Gastrocnemius medialis (tissue), 4 donors: ENCODE measurements at regions not wholly inside any gene's neighbourhood (a gene's known extent, or its start where the extent isn't known, plus 50 kb on each side); places are given as distances from the start of the nearest gene placed in this dataset.

Experiments used
- POLR2A ChIP-seq, 2 donors: fragments of 450-650 bp; IDR thresholded peaks; one replicate each; pipeline ENCODE4 v1.6.1; 2017; ENCODE audit warnings: antibody characterized with exemption in 2 of 2, mild to moderate bottlenecking in 2 of 2, moderate library complexity in 2 of 2
- TF ChIP-seq, protein P1 (sequence below), 5 experiments: fragments of 450-650 bp in 3 of 5; fragments of 200-600 bp in 2 of 5; sonication (generic) in 2 of 5; IDR thresholded peaks in 4 of 5; conservative IDR thresholded peaks in 1 of 5; 1 replicate in 4 of 5; 2 replicates in 1 of 5; pipeline ENCODE4 v1.5.1; 2016 to 2019; ENCODE audit warnings: antibody characterized with exemption in 5 of 5, mild to moderate bottlenecking in 3 of 5, moderate library complexity in 3 of 5

DNA sequence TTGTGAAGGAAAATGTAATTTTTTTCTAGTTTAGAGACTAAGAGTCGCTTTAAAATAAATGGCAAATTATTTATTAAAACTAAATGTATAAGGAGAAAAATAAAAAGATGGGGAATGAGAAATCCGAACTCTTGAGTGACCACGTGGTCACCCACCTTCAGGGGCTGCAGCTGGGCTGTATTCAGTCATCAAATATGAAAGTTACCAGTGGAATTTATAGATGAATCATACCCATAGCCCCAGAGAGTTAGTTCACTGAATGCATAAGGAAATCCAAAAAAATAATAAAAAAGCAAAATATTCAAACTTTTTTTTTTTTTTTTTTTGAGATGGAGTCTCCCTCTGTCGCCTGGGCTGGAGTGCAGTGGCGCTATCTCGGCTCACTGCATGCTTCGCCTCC, 947.7 kb upstream of the ADGRB3 start:
- TF ChIP-seq, protein P1, sequence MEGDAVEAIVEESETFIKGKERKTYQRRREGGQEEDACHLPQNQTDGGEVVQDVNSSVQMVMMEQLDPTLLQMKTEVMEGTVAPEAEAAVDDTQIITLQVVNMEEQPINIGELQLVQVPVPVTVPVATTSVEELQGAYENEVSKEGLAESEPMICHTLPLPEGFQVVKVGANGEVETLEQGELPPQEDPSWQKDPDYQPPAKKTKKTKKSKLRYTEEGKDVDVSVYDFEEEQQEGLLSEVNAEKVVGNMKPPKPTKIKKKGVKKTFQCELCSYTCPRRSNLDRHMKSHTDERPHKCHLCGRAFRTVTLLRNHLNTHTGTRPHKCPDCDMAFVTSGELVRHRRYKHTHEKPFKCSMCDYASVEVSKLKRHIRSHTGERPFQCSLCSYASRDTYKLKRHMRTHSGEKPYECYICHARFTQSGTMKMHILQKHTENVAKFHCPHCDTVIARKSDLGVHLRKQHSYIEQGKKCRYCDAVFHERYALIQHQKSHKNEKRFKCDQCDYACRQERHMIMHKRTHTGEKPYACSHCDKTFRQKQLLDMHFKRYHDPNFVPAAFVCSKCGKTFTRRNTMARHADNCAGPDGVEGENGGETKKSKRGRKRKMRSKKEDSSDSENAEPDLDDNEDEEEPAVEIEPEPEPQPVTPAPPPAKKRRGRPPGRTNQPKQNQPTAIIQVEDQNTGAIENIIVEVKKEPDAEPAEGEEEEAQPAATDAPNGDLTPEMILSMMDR (IDR thresholded peaks at IDR 0.05 in 4 of 5, conservative IDR thresholded peaks at IDR 0.05 in 1 of 5) = no peak
- TF ChIP-seq POLR2A (IDR thresholded peaks at IDR 0.05) = no peak
